Adrenal gland (tissue), 9 donors: ENCODE measurements at regions not wholly inside any gene's neighbourhood (a gene's known extent, or its start where the extent isn't known, plus 50 kb on each side); places are given as distances from the start of the nearest gene placed in this dataset.

Source experiments
- DNase-seq, 7 donors: peaks; one replicate each; pipeline ENCODE4 v3.0.0-alpha.2; 2019 to 2020
- H3K27ac ChIP-seq, 5 donors: fragments of 200-600 bp; sonication (generic) in 4 of 5; 1 replicate in 3 of 5; 2 replicates in 2 of 5; pipeline versions ENCODE4 v1.5.1 to v1.8.0; 2016 to 2020; ENCODE audit warnings: mild to moderate bottlenecking in 1 of 5
- H3K27me3 ChIP-seq: fragments of 200-600 bp; 2 replicates; pipeline ENCODE4 v1.8.0; 2021
- H3K36me3 ChIP-seq, 2 donors: fragments of 200-600 bp; replicated peaks in 1 of 2; 1 replicate in 1 of 2; 2 replicates in 1 of 2; pipeline versions ENCODE4 v1.5.1 to v1.8.0; 2018 to 2022
- H3K4me1 ChIP-seq, 2 donors: fragments of 200-600 bp; replicated peaks in 1 of 2; 1 replicate in 1 of 2; 2 replicates in 1 of 2; pipeline versions ENCODE4 v1.5.1 to v1.8.0; 2018 to 2021
- H3K4me3 ChIP-seq, 4 donors: fragments of 200-600 bp; sonication (generic) in 3 of 4; one replicate each; pipeline ENCODE4 v1.5.1; 2016 to 2018
- H3K9me3 ChIP-seq, 3 donors: fragments of 200-600 bp; sonication (generic) in 1 of 3; replicated peaks in 1 of 3; 1 replicate in 2 of 3; 2 replicates in 1 of 3; pipeline versions ENCODE4 v1.5.1 to v1.8.0; 2016 to 2021
- POLR2A ChIP-seq, 2 donors: fragments of 450-650 bp; IDR thresholded peaks; one replicate each; pipeline ENCODE4 v1.6.1; 2017; ENCODE audit warnings: antibody characterized with exemption in 2 of 2, mild to moderate bottlenecking in 2 of 2, moderate library complexity in 1 of 2
- WGBS, 4 donors: extraction: QIAGEN DNeasy Blood & Tissue Kit in 2 of 4; methylation state at CpG; one replicate each; pipeline versions ENCODE4 v1.1.5 to v1.1.7; 2013 to 2017; 5-methylcytosine and 5-hydroxymethylcytosine counted together
- intact Hi-C, 2 donors: fragments of 100-400 bp; cut with DNase I; formaldehyde crosslinking; loops; one replicate each; pipeline versions ENCODE4 v1.14.1 to v1.15.0; 2022 to 2023
- TF ChIP-seq, protein P1 (sequence below), 6 experiments: fragments of 450-650 bp in 4 of 6; fragments of 200-600 bp in 2 of 6; sonication (generic) in 1 of 6; IDR thresholded peaks; 1 replicate in 5 of 6; 2 replicates in 1 of 6; pipeline versions ENCODE4 v1.5.1 to v1.8.0; 2016 to 2021; ENCODE audit warnings: antibody characterized with exemption in 6 of 6, mild to moderate bottlenecking in 2 of 6, moderate library complexity in 1 of 6
- donor health status: healthy with polysubstance abuse.
- donor health status: Bipolar disorder and iron deficiency.
- donor health status: DM: yes; HTN: yes; CAD: no.
- donor health status: DM: no; HTN: no; CAD: no.
- donor health status: DM: no; HTN: no; CAD: no.

DNA sequence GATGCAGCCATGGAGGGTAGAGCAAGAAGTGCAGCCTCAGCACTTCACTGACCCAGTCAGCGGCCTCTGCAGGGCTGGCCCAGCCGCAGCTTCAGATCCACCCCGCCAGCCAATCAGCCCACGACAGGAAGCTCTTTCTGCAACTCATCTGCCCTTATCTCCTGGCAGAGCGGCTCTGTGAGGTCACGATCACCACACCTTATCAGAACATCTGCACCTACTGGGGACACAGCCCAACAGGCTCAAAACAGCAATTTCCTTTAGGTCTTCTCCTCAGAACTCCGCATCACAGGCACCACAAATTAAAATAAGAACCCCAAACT, 287.3 kb downstream of the BCL11B start:
- Histone ChIP-seq H3K9me3 (no peaks in the 10 kb centered on the region), H3K27ac (no peak overlapping the region), H3K27me3 (no peaks in the 10 kb centered on the region), H3K36me3 (no peaks in the 10 kb centered on the region), H3K4me1 (no peaks in the 10 kb centered on the region), H3K4me3 (no peak overlapping the region)
- intact Hi-C loops: no loop called here
- TF ChIP-seq POLR2A (IDR thresholded peaks at IDR 0.05): no peak
- TF ChIP-seq, protein P1, sequence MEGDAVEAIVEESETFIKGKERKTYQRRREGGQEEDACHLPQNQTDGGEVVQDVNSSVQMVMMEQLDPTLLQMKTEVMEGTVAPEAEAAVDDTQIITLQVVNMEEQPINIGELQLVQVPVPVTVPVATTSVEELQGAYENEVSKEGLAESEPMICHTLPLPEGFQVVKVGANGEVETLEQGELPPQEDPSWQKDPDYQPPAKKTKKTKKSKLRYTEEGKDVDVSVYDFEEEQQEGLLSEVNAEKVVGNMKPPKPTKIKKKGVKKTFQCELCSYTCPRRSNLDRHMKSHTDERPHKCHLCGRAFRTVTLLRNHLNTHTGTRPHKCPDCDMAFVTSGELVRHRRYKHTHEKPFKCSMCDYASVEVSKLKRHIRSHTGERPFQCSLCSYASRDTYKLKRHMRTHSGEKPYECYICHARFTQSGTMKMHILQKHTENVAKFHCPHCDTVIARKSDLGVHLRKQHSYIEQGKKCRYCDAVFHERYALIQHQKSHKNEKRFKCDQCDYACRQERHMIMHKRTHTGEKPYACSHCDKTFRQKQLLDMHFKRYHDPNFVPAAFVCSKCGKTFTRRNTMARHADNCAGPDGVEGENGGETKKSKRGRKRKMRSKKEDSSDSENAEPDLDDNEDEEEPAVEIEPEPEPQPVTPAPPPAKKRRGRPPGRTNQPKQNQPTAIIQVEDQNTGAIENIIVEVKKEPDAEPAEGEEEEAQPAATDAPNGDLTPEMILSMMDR (IDR thresholded peaks at IDR 0.05): no peak
- WGBS, 4 donors: 69 to 81% (median 80%) methylated on average over 4 to 7 of the region's 7 CpGs
- DNase-seq: no peak

DNA sequence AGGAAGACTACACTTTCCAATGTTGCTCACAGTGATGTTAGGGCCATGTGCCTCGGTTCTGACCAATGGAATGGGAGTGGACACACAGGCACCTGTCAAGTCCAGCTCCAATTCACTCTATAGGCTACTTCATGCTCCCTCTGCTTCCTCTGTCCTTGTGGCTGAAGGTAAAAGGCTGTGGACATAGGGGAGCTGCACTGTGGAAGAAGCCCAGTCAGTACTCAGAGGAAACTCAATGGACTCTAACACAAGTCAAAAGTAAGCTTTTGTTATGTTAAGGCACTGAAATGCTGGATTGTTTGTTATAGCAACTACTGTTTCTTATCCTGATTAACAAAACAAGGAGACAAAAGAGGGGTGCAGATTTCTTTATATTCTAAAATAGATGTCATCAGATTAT, 278.2 kb downstream of the BCL11B start:
- no peaks in the 10 kb centered on the region for H3K9me3 ChIP-seq
- intact Hi-C loops: no loop called here
- H3K4me3 ChIP-seq: no peak overlapping the region
- no peak for TF ChIP-seq POLR2A (IDR thresholded peaks at IDR 0.05)
- TF ChIP-seq, protein P1 (IDR thresholded peaks at IDR 0.05): no peak
- H3K27me3 ChIP-seq: no peaks in the 10 kb centered on the region
- 80 to 90% (median 88%) methylated on average over 1 of the region's 1 CpG for WGBS, 4 donors
- no peak overlapping the region for H3K27ac ChIP-seq
- DNase-seq: no peak
- no peaks in the 10 kb centered on the region for H3K36me3 ChIP-seq
- no peaks in the 10 kb centered on the region for H3K4me1 ChIP-seq

DNA sequence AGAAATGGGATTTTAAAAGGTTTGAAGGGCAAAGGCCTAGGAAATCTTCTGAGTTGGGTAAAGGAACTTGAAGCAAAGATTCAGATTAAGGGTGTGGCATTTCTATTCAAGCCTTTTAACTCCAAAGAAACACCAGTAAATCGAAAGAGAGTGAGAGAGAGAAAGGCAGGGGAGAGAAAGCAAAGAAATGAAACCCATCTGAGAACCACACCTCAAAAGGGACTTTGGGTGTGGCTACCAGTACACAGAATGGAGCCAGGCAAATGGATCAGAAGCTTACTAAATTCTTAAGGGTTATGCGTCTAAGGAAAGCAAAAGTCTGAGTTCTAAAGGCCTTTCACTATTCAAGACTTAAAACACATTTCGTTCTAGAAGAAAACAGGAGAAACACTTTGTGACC, 277.4 kb downstream of the BCL11B start:
- intact Hi-C loops: no loop called here
- Histone ChIP-seq H3K9me3 (no peaks in the 10 kb centered on the region), H3K4me3 (no peak overlapping the region), H3K27ac (no peak overlapping the region), H3K4me1 (no peaks in the 10 kb centered on the region), H3K36me3 (no peaks in the 10 kb centered on the region), H3K27me3 (no peaks in the 10 kb centered on the region)
- 77 to 91% (median 82%) methylated on average over 3 of the region's 3 CpGs for WGBS, 4 donors
- no peak for DNase-seq
- TF ChIP-seq POLR2A (IDR thresholded peaks at IDR 0.05): no peak
- TF ChIP-seq, protein P1 (IDR thresholded peaks at IDR 0.05): no peak

DNA sequence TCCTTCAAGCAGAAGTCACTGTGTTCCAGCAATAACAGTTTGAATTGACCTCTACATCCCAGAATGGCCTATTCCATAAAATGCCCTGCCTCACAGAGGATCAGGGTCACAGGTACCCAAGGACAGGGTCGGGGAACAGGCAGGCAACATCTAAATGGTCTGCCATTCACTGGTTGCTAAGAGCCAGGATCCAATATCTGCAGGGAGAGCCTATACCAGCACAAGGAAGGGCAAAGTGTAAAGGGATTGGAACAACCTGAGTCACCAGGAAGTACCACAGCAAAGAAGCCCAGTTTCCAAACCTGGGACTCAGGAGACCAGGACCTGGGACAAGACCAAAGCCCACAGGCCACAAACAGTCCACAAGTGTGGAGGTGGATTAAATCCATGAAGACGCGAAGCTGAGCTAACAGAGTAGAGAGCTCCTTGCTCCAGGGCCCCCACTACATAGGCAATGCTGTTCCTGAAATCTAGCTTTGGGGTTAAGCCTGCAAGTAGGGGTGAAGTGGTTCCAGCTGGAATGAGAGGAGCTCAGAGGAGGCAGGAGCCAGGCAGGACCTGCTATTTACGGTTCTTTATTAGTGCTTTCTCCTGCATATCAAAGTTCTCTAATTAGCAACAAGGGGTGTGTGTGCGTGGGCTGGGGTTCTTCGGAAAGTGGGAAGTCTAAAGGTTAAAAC, 274.3 kb downstream of the BCL11B start:
- Histone ChIP-seq H3K36me3 (no peaks in the 10 kb centered on the region), H3K9me3 (no peaks in the 10 kb centered on the region), H3K27ac (no peak overlapping the region), H3K4me1 (no peaks in the 10 kb centered on the region), H3K27me3 (no peaks in the 10 kb centered on the region), H3K4me3 (no peak overlapping the region)
- intact Hi-C loops: no loop called here
- DNase-seq: no peak
- WGBS, 4 donors: 78 to 89% (median 83%) methylated on average over 6 of the region's 6 CpGs
- TF ChIP-seq POLR2A (IDR thresholded peaks at IDR 0.05): no peak
- TF ChIP-seq, protein P1 (IDR thresholded peaks at IDR 0.05): no peak
